GM13976 (cell line): ENCODE measurements at regions not wholly inside any gene's neighbourhood (a gene's known extent, or its start where the extent isn't known, plus 50 kb on each side); places are given as distances from the start of the nearest gene placed in this dataset.

Experiments used
- DNase-seq: peaks from one replicate; pipeline ENCODE4 v3.0.0; 2012; ENCODE audit warnings: low spot score
- CTCF ChIP-seq: IDR thresholded peaks from 2 replicates; pipeline ENCODE4 v1.5.1; 2012; ENCODE audit warnings: borderline replicate concordance, mild to moderate bottlenecking; ENCODE audit not compliant: insufficient read depth; ENCODE audit errors: extremely low read depth, missing control alignments, control extremely low read depth
- in situ Hi-C: fragments of 300-500 bp; cut with MboI; formaldehyde crosslinking; loops from one replicate; pipeline ENCODE4 v1.12.0; 2022; ENCODE audit warnings: low sequenced_read_pairs, mixed read lengths, inconsistent platforms; ENCODE audit not compliant: unreplicated experiment

- DNase-seq = no peak
- TF ChIP-seq CTCF = no peak
- in situ Hi-C loops = no loop called here
These were observed 129.7 kb upstream of the PARD3B start for GRCh38 chr2:204415406-204416181.

- in situ Hi-C loops = no loop called here
- TF ChIP-seq CTCF = no peak
- DNase-seq = no peak
These were observed 129.0 kb upstream of the PARD3B start for GRCh38 chr2:204416236-204416635.

- TF ChIP-seq CTCF = no peak
- in situ Hi-C loops = no loop called here
- DNase-seq = no peak
These were observed 119.5 kb upstream of the PARD3B start for GRCh38 chr2:204425821-204426220.

- in situ Hi-C loops = no loop called here
- no peak for DNase-seq
- no peak for TF ChIP-seq CTCF
These were observed 116.6 kb upstream of the PARD3B start for GRCh38 chr2:204428675-204429074.

GRCh38 chr2:204431529-204431928 lies 113.7 kb upstream of the PARD3B start:
- no peak for DNase-seq
- TF ChIP-seq CTCF = no peak
- in situ Hi-C loops = no loop called here

- in situ Hi-C loops = no loop called here
- DNase-seq = no peak
- TF ChIP-seq CTCF = no peak
These were observed 113.1 kb upstream of the PARD3B start for GRCh38 chr2:204432196-204432595.
